ENCODE measurements at regions not wholly inside any gene's neighbourhood (a gene's known extent, or its start where the extent isn't known, plus 50 kb on each side); places are given as distances from the start of the nearest gene placed in this dataset.

GRCh38 chr3:98969295-98969694, 67.8 kb upstream of the DCBLD2 start:
- intact Hi-C loops (cut with DNase I): no loop called here
- H3K4me3 ChIP-seq: no peak overlapping the region
- no peaks in the 10 kb centered on the region for H3K36me3 ChIP-seq
- no peak for DNase-seq
- no peaks in the 10 kb centered on the region for H3K9me3 ChIP-seq
- H3K4me1 ChIP-seq: peaks cover 0 to 4% (median 0%) of the 10 kb centered on the region in 4 donors
- no peaks in the 10 kb centered on the region for H3K27me3 ChIP-seq
- TF ChIP-seq EP300 (IDR thresholded peaks at IDR 0.05): no peak
- TF ChIP-seq CTCF (IDR thresholded peaks at IDR 0.05): no peak
- no peak for TF ChIP-seq POLR2AphosphoS5 (IDR thresholded peaks at IDR 0.05)
- no peak for TF ChIP-seq POLR2A (IDR thresholded peaks at IDR 0.05)
- no peak overlapping the region for H3K27ac ChIP-seq

- no peaks in the 10 kb centered on the region for H3K9me3 ChIP-seq
- no peaks in the 10 kb centered on the region for H3K36me3 ChIP-seq
- peaks cover 0 to 4% (median 0%) of the 10 kb centered on the region in 4 donors for H3K4me1 ChIP-seq
- H3K4me3 ChIP-seq: no peak overlapping the region
- no peak for DNase-seq
- H3K27me3 ChIP-seq: no peaks in the 10 kb centered on the region
- TF ChIP-seq CTCF (IDR thresholded peaks at IDR 0.05): no peak
- no peak for TF ChIP-seq POLR2A (IDR thresholded peaks at IDR 0.05)
- no peak for TF ChIP-seq POLR2AphosphoS5 (IDR thresholded peaks at IDR 0.05)
- no peak for TF ChIP-seq EP300 (IDR thresholded peaks at IDR 0.05)
- no peak overlapping the region for H3K27ac ChIP-seq
- intact Hi-C loops (cut with DNase I): no loop called here
- 64 to 65% methylated on average over 4 of the region's 4 CpGs for WGBS, 2 donors
Observed at GRCh38 chr3:98968824-98969223, 67.3 kb upstream of the DCBLD2 start.

GRCh38 chr3:98968347-98968746, 66.9 kb upstream of the DCBLD2 start:
- intact Hi-C loops (cut with DNase I): no loop called here
- Histone ChIP-seq H3K27me3 (no peaks in the 10 kb centered on the region), H3K4me1 (peaks cover 0 to 4% (median 0%) of the 10 kb centered on the region in 4 donors), H3K36me3 (no peaks in the 10 kb centered on the region), H3K27ac (no peak overlapping the region), H3K4me3 (no peak overlapping the region), H3K9me3 (no peaks in the 10 kb centered on the region)
- no peak for DNase-seq
- no peak for TF ChIP-seq POLR2A (IDR thresholded peaks at IDR 0.05)
- no peak for TF ChIP-seq EP300 (IDR thresholded peaks at IDR 0.05)
- no peak for TF ChIP-seq POLR2AphosphoS5 (IDR thresholded peaks at IDR 0.05)
- no peak for TF ChIP-seq CTCF (IDR thresholded peaks at IDR 0.05)

GRCh38 chr3:98967758-98968157, 66.3 kb upstream of the DCBLD2 start:
- intact Hi-C loops (cut with DNase I): no loop called here
- DNase-seq: no peak
- no peaks in the 10 kb centered on the region for H3K9me3 ChIP-seq
- no peaks in the 10 kb centered on the region for H3K27me3 ChIP-seq
- H3K27ac ChIP-seq: no peak overlapping the region
- peaks cover 0 to 4% (median 0%) of the 10 kb centered on the region in 4 donors for H3K4me1 ChIP-seq
- no peak overlapping the region for H3K4me3 ChIP-seq
- TF ChIP-seq POLR2A (IDR thresholded peaks at IDR 0.05): no peak
- no peak for TF ChIP-seq CTCF (IDR thresholded peaks at IDR 0.05)
- TF ChIP-seq POLR2AphosphoS5 (IDR thresholded peaks at IDR 0.05): no peak
- no peak for TF ChIP-seq EP300 (IDR thresholded peaks at IDR 0.05)
- H3K36me3 ChIP-seq: no peaks in the 10 kb centered on the region

GRCh38 chr3:98966862-98967546, 65.5 kb upstream of the DCBLD2 start:
- H3K4me3 ChIP-seq: no peak overlapping the region

More at GRCh38 chr3:98966862-98967546, 65.5 kb upstream of the DCBLD2 start:
- TF ChIP-seq CTCF (IDR thresholded peaks at IDR 0.05) (no peak), POLR2AphosphoS5 (IDR thresholded peaks at IDR 0.05) (no peak), POLR2A (IDR thresholded peaks at IDR 0.05) (no peak), EP300 (IDR thresholded peaks at IDR 0.05) (no peak)
- WGBS, 2 donors: 80 to 86% methylated on average over 4 of the region's 4 CpGs
- H3K36me3 ChIP-seq: no peaks in the 10 kb centered on the region
- DNase-seq: no peak
- no peak overlapping the region for H3K27ac ChIP-seq
- H3K27me3 ChIP-seq: no peaks in the 10 kb centered on the region
- intact Hi-C loops (cut with DNase I): no loop called here
- no peaks in the 10 kb centered on the region for H3K9me3 ChIP-seq
- H3K4me1 ChIP-seq: peaks cover 0 to 2% (median 0%) of the 10 kb centered on the region in 4 donors

Data from sigmoid colon (tissue), 6 donors.